ENCODE measurements at regions not wholly inside any gene's neighbourhood (a gene's known extent, or its start where the extent isn't known, plus 50 kb on each side); places are given as distances from the start of the nearest gene placed in this dataset.

GRCh38 chr14:94857950-94858349 is 88.0 kb upstream of the GSC start:
- Mint-ChIP-seq H3K9me3 (no peaks in the 10 kb centered on the region), H3K27me3 (ENCODE audit: insufficient read depth, low read depth) (peaks cover 6% of the 10 kb centered on the region), H3K36me3 (peaks cover 2% of the 10 kb centered on the region), H3K27ac (no peak overlapping the region), H3K4me1 (no peaks in the 10 kb centered on the region), H3K4me3 (no peak overlapping the region)
- TF ChIP-seq, protein P1, sequence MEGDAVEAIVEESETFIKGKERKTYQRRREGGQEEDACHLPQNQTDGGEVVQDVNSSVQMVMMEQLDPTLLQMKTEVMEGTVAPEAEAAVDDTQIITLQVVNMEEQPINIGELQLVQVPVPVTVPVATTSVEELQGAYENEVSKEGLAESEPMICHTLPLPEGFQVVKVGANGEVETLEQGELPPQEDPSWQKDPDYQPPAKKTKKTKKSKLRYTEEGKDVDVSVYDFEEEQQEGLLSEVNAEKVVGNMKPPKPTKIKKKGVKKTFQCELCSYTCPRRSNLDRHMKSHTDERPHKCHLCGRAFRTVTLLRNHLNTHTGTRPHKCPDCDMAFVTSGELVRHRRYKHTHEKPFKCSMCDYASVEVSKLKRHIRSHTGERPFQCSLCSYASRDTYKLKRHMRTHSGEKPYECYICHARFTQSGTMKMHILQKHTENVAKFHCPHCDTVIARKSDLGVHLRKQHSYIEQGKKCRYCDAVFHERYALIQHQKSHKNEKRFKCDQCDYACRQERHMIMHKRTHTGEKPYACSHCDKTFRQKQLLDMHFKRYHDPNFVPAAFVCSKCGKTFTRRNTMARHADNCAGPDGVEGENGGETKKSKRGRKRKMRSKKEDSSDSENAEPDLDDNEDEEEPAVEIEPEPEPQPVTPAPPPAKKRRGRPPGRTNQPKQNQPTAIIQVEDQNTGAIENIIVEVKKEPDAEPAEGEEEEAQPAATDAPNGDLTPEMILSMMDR (IDR thresholded peaks at IDR 0.05) = no peak
- TF ChIP-seq EZH2 (IDR thresholded peaks at IDR 0.05) (no peak), EZH2phosphoT487 (IDR thresholded peaks at IDR 0.05) (no peak)
- H3F3A ChIP-seq (ENCODE audit: low read depth) = no peaks in the 10 kb centered on the region
- no peak overlapping the region for H2AFZ ChIP-seq (replicated peaks)
- no peak overlapping the region for H3K9ac ChIP-seq
- H3K27ac ChIP-seq = no peak overlapping the region
- no peaks in the 10 kb centered on the region for H4K20me1 ChIP-seq (ENCODE audit: low read depth)
- no peaks in the 10 kb centered on the region for H3K4me1 ChIP-seq
- no peaks in the 10 kb centered on the region for H3K36me3 ChIP-seq
- no peak for DNase-seq (ENCODE audit: low spot score)
- no peaks in the 10 kb centered on the region for H3K27me3 ChIP-seq
- H3K4me3 ChIP-seq = no peak overlapping the region
- no peak overlapping the region for H3K4me2 ChIP-seq
- no peaks in the 10 kb centered on the region for H3K79me2 ChIP-seq (ENCODE audit: low read depth)
- peaks cover 3% of the 10 kb centered on the region for H3K9me3 ChIP-seq (ENCODE audit: low read depth)

DNA sequence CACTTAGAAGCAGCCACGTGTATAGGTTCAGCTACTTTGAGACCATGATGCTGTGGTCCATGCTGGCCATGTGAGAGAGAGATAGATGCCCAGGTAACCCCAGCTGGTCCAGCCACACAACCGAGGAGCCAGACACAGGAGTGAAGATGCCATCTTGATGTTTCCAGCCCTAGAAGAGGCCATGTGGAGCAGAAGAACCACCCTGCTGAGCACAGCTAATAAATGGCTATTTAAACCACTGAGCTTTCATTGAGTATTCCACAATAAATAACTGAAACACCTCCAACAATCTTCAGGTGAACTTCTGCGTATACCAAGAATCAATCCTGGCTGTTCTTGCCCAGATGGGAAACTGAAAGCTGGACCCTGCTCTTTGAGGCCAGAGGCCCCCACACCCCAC is 84.0 kb upstream of the GSC start:
- H3K4me1 Mint-ChIP-seq = no peaks in the 10 kb centered on the region
- no peaks in the 10 kb centered on the region for H4K20me1 ChIP-seq (ENCODE audit: low read depth)
- H3K36me3 Mint-ChIP-seq = peaks cover 2% of the 10 kb centered on the region
- no peak overlapping the region for H2AFZ ChIP-seq (replicated peaks)
- H3K27ac ChIP-seq = no peak overlapping the region
- H3K79me2 ChIP-seq (ENCODE audit: low read depth) = no peaks in the 10 kb centered on the region
- H3K9me3 ChIP-seq (ENCODE audit: low read depth) = peaks cover 4% of the 10 kb centered on the region
- H3F3A ChIP-seq (ENCODE audit: low read depth) = no peaks in the 10 kb centered on the region
- H3K4me3 ChIP-seq = no peak overlapping the region
- peaks cover 2% of the 10 kb centered on the region for H3K27me3 Mint-ChIP-seq (ENCODE audit: insufficient read depth, low read depth)
- H3K4me1 ChIP-seq = no peaks in the 10 kb centered on the region
- no peak overlapping the region for H3K27ac Mint-ChIP-seq
- no peaks in the 10 kb centered on the region for H3K27me3 ChIP-seq
- no peak overlapping the region for H3K9ac ChIP-seq
- TF ChIP-seq EZH2phosphoT487 (IDR thresholded peaks at IDR 0.05) (no peak), EZH2 (IDR thresholded peaks at IDR 0.05) (no peak)
- TF ChIP-seq, protein P1 (IDR thresholded peaks at IDR 0.05) = no peak
- H3K4me2 ChIP-seq = no peak overlapping the region
- H3K9me3 Mint-ChIP-seq = no peaks in the 10 kb centered on the region
- no peaks in the 10 kb centered on the region for H3K36me3 ChIP-seq
- DNase-seq (ENCODE audit: low spot score) = no peak
- no peak overlapping the region for H3K4me3 Mint-ChIP-seq

DNA sequence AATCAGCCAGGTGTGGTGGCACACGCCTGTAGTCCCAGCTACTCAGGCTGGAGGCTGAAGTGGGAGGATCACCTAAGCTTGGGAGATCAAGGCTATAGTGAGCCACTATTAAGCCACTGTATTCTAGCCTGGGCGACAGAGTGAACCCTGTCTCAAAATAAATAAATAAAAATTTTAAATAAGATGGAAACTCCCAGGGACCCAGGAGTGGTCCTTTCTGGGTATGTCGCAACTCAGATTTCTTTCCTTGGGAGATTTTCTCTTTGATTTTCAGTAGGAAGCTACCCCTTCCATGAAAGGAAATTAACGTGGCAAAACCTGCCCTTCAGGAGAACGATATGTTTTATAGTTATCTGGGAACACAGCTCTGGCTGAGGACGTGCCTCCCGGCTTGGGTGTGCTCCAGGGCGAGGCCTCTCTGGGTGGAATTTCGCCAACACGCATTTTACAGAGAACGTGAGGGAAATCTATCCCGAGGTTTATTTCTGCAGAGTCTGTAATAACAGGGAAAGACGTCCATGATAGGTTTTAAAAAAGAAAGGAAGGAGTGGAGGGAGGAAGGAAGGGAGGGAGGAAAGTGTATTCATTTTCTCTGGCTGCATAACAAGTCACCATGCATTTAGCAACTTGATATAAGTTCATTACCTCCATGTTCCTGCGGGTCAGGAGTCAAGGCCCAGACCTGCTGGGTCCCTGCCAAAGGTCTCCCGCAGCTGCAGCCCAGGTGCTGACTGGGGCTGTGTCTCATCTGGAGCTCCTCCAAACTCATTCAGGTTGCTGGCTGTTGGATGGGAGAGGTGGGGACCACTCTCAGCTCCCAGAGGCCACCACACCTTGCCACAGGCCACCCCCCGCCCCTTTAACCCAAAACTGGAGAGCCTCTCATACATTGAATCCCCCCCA is 80.6 kb upstream of the GSC start:
- no peaks in the 10 kb centered on the region for H3K4me1 ChIP-seq
- H3K9me3 ChIP-seq (ENCODE audit: low read depth) = peaks cover 4% of the 10 kb centered on the region
- no peaks in the 10 kb centered on the region for H3F3A ChIP-seq (ENCODE audit: low read depth)
- H3K36me3 ChIP-seq = no peaks in the 10 kb centered on the region
- H3K4me3 ChIP-seq = no peak overlapping the region
- H3K27ac ChIP-seq = no peak overlapping the region
- no peaks in the 10 kb centered on the region for H3K27me3 ChIP-seq
- H3K4me2 ChIP-seq = no peak overlapping the region
- H3K27ac Mint-ChIP-seq = no peak overlapping the region
- H2AFZ ChIP-seq (replicated peaks) = no peak overlapping the region
- no peak for DNase-seq (ENCODE audit: low spot score)
- peaks cover 6% of the 10 kb centered on the region for H3K27me3 Mint-ChIP-seq (ENCODE audit: insufficient read depth, low read depth)
- TF ChIP-seq, protein P1 (IDR thresholded peaks at IDR 0.05) = no peak
- TF ChIP-seq EZH2phosphoT487 (IDR thresholded peaks at IDR 0.05) (no peak), EZH2 (IDR thresholded peaks at IDR 0.05) (no peak)
- H3K79me2 ChIP-seq (ENCODE audit: low read depth) = no peaks in the 10 kb centered on the region
- H3K4me3 Mint-ChIP-seq = no peak overlapping the region
- H3K36me3 Mint-ChIP-seq = peaks cover 2% of the 10 kb centered on the region
- no peak overlapping the region for H3K9ac ChIP-seq
- no peaks in the 10 kb centered on the region for H4K20me1 ChIP-seq (ENCODE audit: low read depth)
- no peaks in the 10 kb centered on the region for H3K9me3 Mint-ChIP-seq
- no peaks in the 10 kb centered on the region for H3K4me1 Mint-ChIP-seq

Data from neural progenitor cell (in vitro differentiated cells).